ENCODE measurements at regions not wholly inside any gene's neighbourhood (a gene's known extent, or its start where the extent isn't known, plus 50 kb on each side); places are given as distances from the start of the nearest gene placed in this dataset.

- Mint-ChIP-seq H3K27ac (peak overlapping the region; percentile 65), H3K4me3 (no peak overlapping the region), H3K36me3 (ENCODE audit: low read depth) (no peaks in the 10 kb centered on the region), H3K4me1 (peaks cover 15% of the 10 kb centered on the region), H3K9me3 (no peaks in the 10 kb centered on the region), H3K27me3 (ENCODE audit: low read depth, poor library complexity) (no peaks in the 10 kb centered on the region)
- no peak for TF ChIP-seq CTCF (IDR thresholded peaks at IDR 0.05)
- no peak for DNase-seq
Measured at GRCh38 chr3:96756516-96756915, 57.9 kb upstream of the EPHA6 start.

GRCh38 chr3:96760956-96761355 is 53.4 kb upstream of the EPHA6 start:
- no peaks in the 10 kb centered on the region for H3K9me3 Mint-ChIP-seq
- peaks cover 10% of the 10 kb centered on the region for H3K4me1 Mint-ChIP-seq
- no peaks in the 10 kb centered on the region for H3K27me3 Mint-ChIP-seq (ENCODE audit: low read depth, poor library complexity)
- DNase-seq, result no peak
- H3K4me3 Mint-ChIP-seq, result no peak overlapping the region
- no peak for TF ChIP-seq CTCF (IDR thresholded peaks at IDR 0.05)
- H3K36me3 Mint-ChIP-seq (ENCODE audit: low read depth), result no peaks in the 10 kb centered on the region
- no peak overlapping the region for H3K27ac Mint-ChIP-seq
